ENCODE measurements at regions not wholly inside any gene's neighbourhood (a gene's known extent, or its start where the extent isn't known, plus 50 kb on each side); places are given as distances from the start of the nearest gene placed in this dataset.
A peak's percentile ranks its signal among the peaks of the same experiment; 100 is the strongest.

GRCh38 chr16:63289834-63290460 is 1253.7 kb upstream of the CDH8 start:
- TF ChIP-seq POLR2AphosphoS5 (IDR thresholded peaks at IDR 0.05) (no peak), CTCF (IDR thresholded peaks at IDR 0.05) (peak in 3 of 4 experiments; percentile 16 to 35 (median 28)), POLR2A (IDR thresholded peaks at IDR 0.05) (no peak)

Data from prostate gland (tissue), 2 donors.